ELR (cell line): ENCODE measurements at regions not wholly inside any gene's neighbourhood (a gene's known extent, or its start where the extent isn't known, plus 50 kb on each side); places are given as distances from the start of the nearest gene placed in this dataset.
"Not testable (repeated sequence)": the region's sequence is repeated elsewhere in the genome, so short reads cannot be mapped to it uniquely, and the experiment has no call there.

Source experiments
- DNase-seq: peaks from one replicate; pipeline ENCODE4 v3.0.0-alpha.2; 2015; ENCODE audit warnings: low read depth

DNA sequence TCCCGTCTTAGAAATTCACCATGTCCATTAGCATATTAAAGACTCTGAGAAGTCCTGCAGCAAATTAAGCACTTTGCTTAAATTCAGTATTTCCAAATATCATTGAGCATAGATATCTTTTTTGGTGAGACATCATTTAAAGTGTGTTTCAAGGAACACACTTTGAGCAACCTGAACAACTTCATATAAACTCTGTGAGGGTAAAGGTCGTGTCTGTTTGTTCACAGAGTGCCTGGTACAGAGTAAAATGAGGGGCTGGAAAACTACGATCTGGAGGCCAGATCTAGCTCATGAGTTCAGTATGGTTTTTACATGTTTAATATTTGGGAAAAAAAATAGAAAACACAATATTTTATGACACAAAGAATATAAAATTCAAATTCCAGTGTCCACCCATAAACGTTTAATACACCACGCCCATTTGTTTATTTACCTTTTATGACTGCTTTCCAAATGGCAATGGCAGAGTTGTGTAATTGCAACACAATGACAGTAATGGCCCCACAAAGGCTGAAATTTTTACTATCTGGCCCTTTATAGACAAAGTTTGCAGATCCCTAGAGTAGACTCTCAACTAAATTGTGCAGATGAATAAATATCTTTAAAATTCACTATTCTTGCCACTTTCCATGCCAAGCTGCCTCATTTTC, 67.4 kb downstream of the SNTN start:
- DNase-seq: no peak

GRCh38 chr3:63720951-63721350, 68.5 kb downstream of the SNTN start:
- peak; percentile 12 for DNase-seq

DNA sequence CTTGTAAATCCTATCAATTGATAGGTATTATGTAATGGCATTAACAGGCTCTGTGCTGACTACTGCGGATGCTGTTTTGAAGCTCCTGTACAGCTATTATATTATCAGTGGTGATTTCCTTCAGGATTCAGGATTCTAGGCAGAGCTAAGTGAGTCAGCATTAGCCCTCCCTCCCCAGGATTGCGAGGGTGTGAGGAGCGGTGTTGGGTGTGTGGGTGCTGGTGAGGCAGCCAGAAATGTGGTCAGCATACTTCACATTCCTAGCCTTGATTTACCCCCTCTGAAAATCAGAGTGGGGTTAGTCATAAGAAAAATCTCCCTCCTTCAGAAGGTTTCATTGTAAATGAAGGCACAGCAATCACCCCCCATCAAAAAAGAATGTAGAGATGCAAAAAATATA, 72.5 kb downstream of the SNTN start:
- DNase-seq: peak; percentile 78

DNA sequence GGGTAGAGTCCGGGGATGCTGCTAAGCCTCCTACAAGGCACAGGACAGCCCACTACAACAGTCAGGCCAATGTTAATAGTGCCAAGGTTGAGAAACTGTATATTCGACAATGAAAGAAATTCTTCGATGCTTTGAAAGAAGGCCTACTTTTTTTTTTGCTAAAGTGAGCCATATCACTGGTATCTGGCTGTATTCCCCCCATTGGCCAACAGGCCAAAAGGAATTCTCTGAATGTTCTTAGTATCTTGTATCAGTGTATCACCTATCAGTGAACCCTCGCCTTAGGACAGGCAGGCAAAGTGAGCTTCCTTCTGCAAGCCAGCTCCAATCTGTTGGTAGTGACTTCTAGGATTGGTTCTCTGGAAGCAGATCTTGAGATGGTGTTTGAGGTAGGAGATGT, 74.2 kb downstream of the SNTN start:
- DNase-seq: no peak

GRCh38 chr3:63727233-63727632, 74.8 kb downstream of the SNTN start:
- DNase-seq: no peak

GRCh38 chr3:63731866-63732265, 79.4 kb downstream of the SNTN start:
- DNase-seq: no peak

DNA sequence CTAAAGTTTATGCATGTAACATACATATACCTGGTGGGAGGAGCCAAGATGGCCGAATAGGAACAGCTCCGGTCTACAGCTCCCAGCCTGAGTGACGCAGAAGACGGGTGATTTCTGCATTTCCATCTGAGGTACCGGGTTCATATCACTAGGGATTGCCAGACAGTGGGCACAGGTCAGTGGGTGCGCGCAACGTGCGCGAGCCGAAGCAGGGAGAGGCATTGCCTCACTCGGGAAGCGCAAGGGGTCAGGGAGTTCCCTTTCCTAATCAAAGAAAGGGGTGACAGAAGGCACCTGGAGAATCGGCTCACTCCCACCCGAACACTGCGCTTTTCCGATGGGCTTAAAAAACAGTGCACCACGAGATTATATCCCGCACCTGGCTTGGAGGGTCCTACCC, 80.8 kb downstream of the SNTN start:
- DNase-seq: not testable (repeated sequence)

GRCh38 chr3:63734632-63735031, 82.2 kb downstream of the SNTN start:
- DNase-seq: not testable (repeated sequence)

DNA sequence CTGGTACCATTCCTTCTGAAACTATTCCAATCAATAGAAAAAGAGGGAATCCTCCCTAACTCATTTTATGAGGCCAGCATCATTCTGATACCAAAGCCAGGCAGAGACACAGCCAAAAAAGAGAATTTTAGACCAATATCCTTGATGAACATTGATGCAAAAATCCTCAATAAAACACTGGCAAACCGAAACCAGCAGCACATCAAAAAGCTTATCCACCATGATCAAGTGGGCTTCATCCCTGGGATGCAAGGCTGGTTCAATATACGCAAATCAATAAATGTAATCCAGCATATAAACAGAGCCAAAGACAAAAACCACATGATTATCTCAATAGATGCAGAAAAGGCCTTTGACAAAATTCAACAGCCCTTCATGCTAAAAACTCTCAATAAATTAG, 82.3 kb upstream of the C3orf49 start:
- not testable (repeated sequence) for DNase-seq

GRCh38 chr3:63738577-63738976, 80.5 kb upstream of the C3orf49 start:
- not testable (repeated sequence) for DNase-seq

DNA sequence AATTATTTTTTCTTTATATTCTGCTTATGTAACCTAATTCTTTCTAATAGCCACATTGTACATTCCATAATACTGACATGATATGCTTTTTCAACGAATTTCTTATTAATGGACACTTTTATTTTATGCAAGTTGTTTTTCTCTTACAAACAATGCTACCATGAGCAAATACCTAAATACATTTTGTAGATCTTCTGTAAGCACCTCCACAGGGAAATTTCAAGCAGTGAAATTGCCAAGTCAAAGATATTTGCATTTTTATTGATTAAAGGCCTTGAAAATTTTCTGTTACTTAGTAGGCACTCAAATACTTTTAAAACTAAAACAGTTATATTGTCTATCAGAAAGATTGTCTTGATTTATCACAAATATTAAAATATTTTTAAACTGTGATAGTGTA, 79.6 kb upstream of the C3orf49 start:
- no peak for DNase-seq

- no peak for DNase-seq
These were observed 79.0 kb upstream of the C3orf49 start for GRCh38 chr3:63740116-63740515.

DNA sequence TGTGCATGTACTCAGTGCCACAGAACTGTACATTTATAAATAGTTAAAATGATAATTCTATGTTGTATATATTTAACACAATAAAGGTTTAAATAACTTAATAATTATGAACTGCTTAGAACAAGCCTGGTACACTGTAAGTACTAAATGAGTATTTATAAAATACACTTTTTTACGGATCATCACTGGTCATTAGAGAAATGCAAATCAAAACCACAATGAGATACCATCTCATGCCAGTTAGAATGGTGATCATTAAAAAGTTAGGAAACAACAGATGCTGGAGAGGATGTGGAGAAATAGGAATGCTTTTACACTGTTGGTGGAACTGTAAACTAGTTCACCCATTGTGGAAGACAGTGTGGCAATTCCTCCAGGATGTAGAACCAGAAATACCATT, 74.4 kb upstream of the C3orf49 start:
- DNase-seq: not testable (repeated sequence)

DNA sequence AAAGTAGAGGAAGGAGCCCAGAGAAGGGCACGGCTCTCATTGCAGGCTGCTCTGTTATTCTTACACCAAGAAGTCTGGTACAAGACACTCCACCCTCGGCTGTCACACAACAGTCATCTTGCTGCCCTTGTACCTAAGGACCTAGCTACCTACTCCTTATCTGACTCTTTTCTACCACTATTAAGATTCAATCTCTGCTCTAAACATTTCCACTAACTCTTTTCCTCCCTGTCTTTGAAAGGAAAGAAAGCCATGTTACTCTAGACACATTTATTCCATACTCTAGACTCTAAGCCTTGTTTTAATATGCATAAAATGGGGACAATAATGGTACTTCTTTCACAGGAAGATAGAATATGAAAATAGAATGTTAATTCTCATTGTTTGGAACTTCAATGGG, 73.3 kb upstream of the C3orf49 start:
- DNase-seq: no peak

DNA sequence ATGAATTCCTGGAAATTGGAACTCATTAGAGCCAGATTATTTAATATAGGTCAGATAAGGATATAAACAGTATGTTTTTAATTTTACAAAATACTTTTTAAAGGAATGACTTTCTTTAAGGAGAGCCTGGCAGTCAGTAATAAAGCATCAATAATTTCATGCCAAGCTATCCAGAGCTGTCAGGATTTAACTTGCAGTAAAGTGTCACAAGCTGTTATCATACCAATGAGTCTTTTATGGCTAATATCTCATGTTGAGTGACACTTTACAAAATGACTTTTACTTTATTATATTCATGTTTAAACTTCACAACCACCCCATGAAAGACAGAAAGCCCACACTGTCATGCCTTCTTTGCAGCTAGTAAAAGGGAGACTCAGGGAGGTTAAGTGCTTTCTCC, 72.9 kb upstream of the C3orf49 start:
- no peak for DNase-seq

DNA sequence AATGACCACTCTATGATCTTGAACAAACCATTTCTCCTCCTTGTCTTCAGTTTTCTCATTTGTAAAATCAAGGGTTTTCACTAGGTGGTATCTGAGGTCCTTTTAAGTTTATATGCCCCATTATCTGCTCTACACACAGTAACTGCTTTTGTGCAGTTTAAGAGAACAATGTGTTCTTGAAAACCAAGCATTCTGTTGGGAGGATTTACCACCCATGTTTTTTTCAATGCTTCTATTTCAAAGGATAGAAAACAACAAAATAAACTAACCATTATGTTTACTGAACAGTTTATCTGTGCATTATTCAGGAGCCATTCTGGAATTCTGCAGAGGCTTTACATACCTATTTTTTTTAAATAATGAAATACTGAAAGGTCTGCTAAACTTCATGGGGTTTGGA, 67.6 kb upstream of the C3orf49 start:
- DNase-seq: no peak

DNA sequence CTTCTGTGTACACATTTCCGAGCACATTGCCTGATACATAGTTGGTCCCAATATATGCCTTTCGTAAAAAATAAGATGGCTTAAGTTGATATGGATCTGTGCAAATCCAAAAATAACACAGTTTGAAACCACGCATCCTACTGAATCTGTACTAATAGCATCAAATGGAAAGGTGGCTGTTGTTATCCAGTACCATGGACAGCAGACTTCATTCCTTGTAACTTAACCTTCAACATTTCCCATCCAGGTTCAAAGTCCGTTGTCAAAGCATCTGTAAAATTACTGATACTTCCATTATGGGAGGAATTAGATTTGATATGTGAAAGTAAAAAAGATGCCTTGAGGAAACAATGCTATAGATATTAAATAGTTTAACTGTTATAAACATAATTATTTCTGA, 65.5 kb upstream of the C3orf49 start:
- peak; percentile 25 for DNase-seq

GRCh38 chr3:63753995-63754394, 65.1 kb upstream of the C3orf49 start:
- DNase-seq: no peak

GRCh38 chr3:63762180-63762579, 56.9 kb upstream of the C3orf49 start:
- no peak for DNase-seq

DNA sequence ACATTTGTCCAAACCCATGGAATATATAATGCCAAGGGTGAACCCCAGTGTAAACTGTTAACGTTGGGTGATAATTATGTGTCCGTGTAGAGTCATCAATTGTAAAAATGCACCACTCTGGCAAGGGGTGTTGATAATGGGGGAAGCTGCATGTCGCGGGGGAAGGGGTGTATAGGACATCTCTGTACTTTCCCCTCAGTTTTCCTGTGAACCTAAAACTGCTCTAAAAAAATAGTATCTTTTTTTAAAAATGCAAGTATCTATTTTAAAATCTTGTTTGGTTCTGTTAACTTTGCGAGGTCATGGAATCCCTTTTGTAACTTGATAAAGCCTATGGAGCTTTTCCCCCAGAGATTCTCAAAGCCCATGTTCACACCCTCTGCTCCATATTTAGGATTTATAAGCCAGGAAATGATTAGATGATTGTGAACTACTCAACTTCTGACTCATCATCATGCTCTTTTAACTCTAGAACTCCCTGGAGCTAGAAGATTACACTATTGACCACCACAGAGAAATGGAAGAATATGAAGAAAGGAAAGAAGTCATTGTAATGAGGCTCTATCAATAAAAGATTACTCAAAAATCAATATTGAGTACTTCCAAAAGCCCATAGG, 56.1 kb upstream of the C3orf49 start:
- peak; percentile 39 for DNase-seq

DNA sequence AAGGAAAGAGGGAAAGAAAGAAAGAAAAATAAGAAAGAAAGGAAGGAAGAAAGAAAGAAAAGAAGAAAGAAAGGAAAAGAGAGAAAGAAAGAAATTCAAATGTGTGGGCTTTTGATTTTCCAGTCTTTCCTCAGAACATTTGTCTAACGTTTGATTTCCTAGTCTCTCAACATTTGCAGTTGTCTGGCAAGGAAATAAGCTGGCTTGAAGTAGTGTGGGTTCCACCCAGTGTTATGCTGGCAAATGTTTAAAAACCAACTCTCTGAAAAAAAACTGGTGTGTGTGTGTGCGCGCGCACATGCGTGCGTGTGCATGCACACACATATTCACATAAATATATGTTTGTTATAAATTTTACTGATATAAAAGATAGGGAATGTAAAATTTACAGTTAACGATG, 54.6 kb upstream of the C3orf49 start:
- DNase-seq: no peak

- DNase-seq: no peak
These were observed 52.8 kb upstream of the C3orf49 start for GRCh38 chr3:63766261-63766660.

- no peak for DNase-seq
These were observed 50.7 kb upstream of the C3orf49 start for GRCh38 chr3:63768386-63768785.

DNA sequence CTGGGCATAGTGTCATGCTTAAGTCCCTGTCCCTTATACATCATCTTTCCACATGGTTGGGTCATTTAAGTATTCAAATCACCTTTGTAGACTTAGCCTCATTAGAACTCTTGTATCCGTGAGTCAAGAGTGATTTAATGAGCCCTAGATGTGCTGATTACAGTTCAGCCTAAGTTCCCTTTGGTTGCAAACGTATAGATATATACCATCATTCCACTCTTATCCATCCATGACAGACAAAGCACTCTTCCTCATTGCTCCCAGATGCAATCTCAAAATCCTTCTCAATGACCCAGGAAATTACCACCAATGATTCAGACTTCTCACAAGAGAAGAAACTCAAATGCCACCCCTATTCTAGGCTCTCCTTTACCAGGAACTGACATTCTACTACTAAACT, 50.2 kb upstream of the C3orf49 start:
- DNase-seq: no peak
